Urothelium cell line (cell line): ENCODE measurements at regions not wholly inside any gene's neighbourhood (a gene's known extent, or its start where the extent isn't known, plus 50 kb on each side); places are given as distances from the start of the nearest gene placed in this dataset.

Source experiments
- DNase-seq: peaks from one replicate; pipeline ENCODE4 v3.0.0; 2011; ENCODE audit warnings: low spot score, mixed read lengths
- FAIRE-seq: peaks from 2 replicates; lab custom pipeline; 2011; peaks lifted over from hg19 to GRCh38; lab: Jason Lieb, UNC

- FAIRE-seq (no peak), DNase-seq (no peak)
Measured at GRCh38 chr6:14816116-14816859, 429.6 kb upstream of the JARID2 start.

- DNase-seq: no peak
- FAIRE-seq: no peak
Measured at GRCh38 chr6:14817074-14817473, 428.8 kb upstream of the JARID2 start.

- FAIRE-seq (no peak), DNase-seq (no peak)
Measured at GRCh38 chr6:14818422-14818884, 427.4 kb upstream of the JARID2 start.

- no peak for FAIRE-seq
- DNase-seq: no peak
Measured at GRCh38 chr6:14819001-14819400, 426.9 kb upstream of the JARID2 start.

- FAIRE-seq: no peak
Measured at GRCh38 chr6:14819840-14820420, 425.9 kb upstream of the JARID2 start.

GRCh38 chr6:14822012-14822553, 423.8 kb upstream of the JARID2 start:
- DNase-seq (no peak), FAIRE-seq (no peak)

More at GRCh38 chr6:14819840-14820420, 425.9 kb upstream of the JARID2 start:
- no peak for DNase-seq

- FAIRE-seq: no peak
- DNase-seq: no peak
Measured at GRCh38 chr6:14822679-14823078, 423.2 kb upstream of the JARID2 start.

- no peak for DNase-seq
Measured at GRCh38 chr6:14824060-14824459, 421.8 kb upstream of the JARID2 start.

GRCh38 chr6:14824484-14825275, 421.2 kb upstream of the JARID2 start:
- DNase-seq: no peak
- FAIRE-seq: no peak

More at GRCh38 chr6:14824060-14824459, 421.8 kb upstream of the JARID2 start:
- no peak for FAIRE-seq

GRCh38 chr6:14826456-14826855, 419.4 kb upstream of the JARID2 start:
- FAIRE-seq (no peak), DNase-seq (no peak)

- no peak for FAIRE-seq
- DNase-seq: no peak
Measured at GRCh38 chr6:14827354-14827753, 418.5 kb upstream of the JARID2 start.

- FAIRE-seq (no peak), DNase-seq (no peak)
Measured at GRCh38 chr6:14828201-14828611, 417.7 kb upstream of the JARID2 start.

- FAIRE-seq: no peak
- no peak for DNase-seq
Measured at GRCh38 chr6:14831070-14831469, 414.8 kb upstream of the JARID2 start.

GRCh38 chr6:14831937-14832336, 413.9 kb upstream of the JARID2 start:
- FAIRE-seq: no peak

GRCh38 chr6:14832427-14832826, 413.4 kb upstream of the JARID2 start:
- FAIRE-seq (no peak), DNase-seq (no peak)

More at GRCh38 chr6:14831937-14832336, 413.9 kb upstream of the JARID2 start:
- no peak for DNase-seq

- DNase-seq (no peak), FAIRE-seq (no peak)
Measured at GRCh38 chr6:14834851-14835530, 410.9 kb upstream of the JARID2 start.

GRCh38 chr6:14837435-14837834, 408.4 kb upstream of the JARID2 start:
- FAIRE-seq (no peak), DNase-seq (no peak)

- FAIRE-seq (no peak), DNase-seq (no peak)
Measured at GRCh38 chr6:14838133-14838583, 407.7 kb upstream of the JARID2 start.

- no peak for DNase-seq
- no peak for FAIRE-seq
Measured at GRCh38 chr6:14841901-14842421, 403.9 kb upstream of the JARID2 start.

- no peak for FAIRE-seq
- no peak for DNase-seq
Measured at GRCh38 chr6:14844411-14844810, 401.5 kb upstream of the JARID2 start.
